ENCODE measurements at regions not wholly inside any gene's neighbourhood (a gene's known extent, or its start where the extent isn't known, plus 50 kb on each side); places are given as distances from the start of the nearest gene placed in this dataset.

GRCh38 chr15:93164409-93164808 lies 75.4 kb upstream of the RGMA start:
- no peak for DNase-seq (ENCODE audit: low read depth in 4 of 4, low spot score in 3 of 4)

GRCh38 chr15:93162560-93162959 lies 73.5 kb upstream of the RGMA start:
- DNase-seq (ENCODE audit: low read depth in 4 of 4, low spot score in 3 of 4): no peak

- DNase-seq (ENCODE audit: low read depth in 4 of 4, low spot score in 3 of 4): no peak
Measured at GRCh38 chr15:93159930-93160329, 70.9 kb upstream of the RGMA start.

- DNase-seq (ENCODE audit: low read depth in 4 of 4, low spot score in 3 of 4): no peak
Measured at GRCh38 chr15:93158097-93158900, 69.3 kb upstream of the RGMA start.

GRCh38 chr15:93154666-93155065 lies 65.7 kb upstream of the RGMA start:
- DNase-seq (ENCODE audit: low read depth in 4 of 4, low spot score in 3 of 4): no peak

GRCh38 chr15:93152951-93153350 lies 63.9 kb upstream of the RGMA start:
- peak in 1 of 4 donors; percentile 6 for DNase-seq (ENCODE audit: low read depth in 4 of 4, low spot score in 3 of 4)

- no peak for DNase-seq (ENCODE audit: low read depth in 4 of 4, low spot score in 3 of 4)
Measured at GRCh38 chr15:93152360-93152759, 63.3 kb upstream of the RGMA start.

GRCh38 chr15:93150910-93151881 lies 62.2 kb upstream of the RGMA start:
- DNase-seq (ENCODE audit: low read depth in 4 of 4, low spot score in 3 of 4): no peak

- DNase-seq (ENCODE audit: low read depth in 4 of 4, low spot score in 3 of 4): no peak
Measured at GRCh38 chr15:93146601-93147000, 57.6 kb upstream of the RGMA start.

GRCh38 chr15:93146196-93146595 lies 57.2 kb upstream of the RGMA start:
- no peak for DNase-seq (ENCODE audit: low read depth in 4 of 4, low spot score in 3 of 4)

- no peak for DNase-seq (ENCODE audit: low read depth in 4 of 4, low spot score in 3 of 4)
Measured at GRCh38 chr15:93144463-93145236, 55.6 kb upstream of the RGMA start.

- DNase-seq (ENCODE audit: low read depth in 4 of 4, low spot score in 3 of 4): no peak
Measured at GRCh38 chr15:93143186-93143585, 54.2 kb upstream of the RGMA start.

- no peak for DNase-seq (ENCODE audit: low read depth in 4 of 4, low spot score in 3 of 4)
Measured at GRCh38 chr15:93141371-93141794, 52.4 kb upstream of the RGMA start.

GRCh38 chr15:93139436-93139835 lies 50.4 kb upstream of the RGMA start:
- no peak for DNase-seq (ENCODE audit: low read depth in 4 of 4, low spot score in 3 of 4)

GRCh38 chr15:93138681-93139250 lies 49.8 kb upstream of the RGMA start:
- no peak for DNase-seq (ENCODE audit: low read depth in 4 of 4, low spot score in 3 of 4)
